Lower lobe of right lung (tissue), 2 donors: ENCODE measurements at regions not wholly inside any gene's neighbourhood (a gene's known extent, or its start where the extent isn't known, plus 50 kb on each side); places are given as distances from the start of the nearest gene placed in this dataset.

Source experiments
- ATAC-seq, 2 donors: fragments of 200-7000 bp; cut with Tn5 transposase; one replicate each; pipeline ENCODE4 v1.9.1; 2020 to 2022; ENCODE audit warnings: mild to moderate bottlenecking in 2 of 2, moderate library complexity in 2 of 2
- DNase-seq: peaks from one replicate; pipeline ENCODE4 v3.0.0-alpha.2; 2020
- H3K27ac ChIP-seq: fragments of 200-600 bp; one replicate; pipeline ENCODE4 v1.8.0; 2022
- H3K27me3 ChIP-seq: fragments of 200-600 bp; one replicate; pipeline ENCODE4 v1.8.0; 2022; ENCODE audit warnings: low read depth
- H3K36me3 ChIP-seq: fragments of 200-600 bp; one replicate; pipeline ENCODE4 v1.8.0; 2022; ENCODE audit warnings: mild to moderate bottlenecking
- H3K4me1 ChIP-seq: fragments of 200-600 bp; one replicate; pipeline ENCODE4 v1.8.0; 2022
- H3K4me3 ChIP-seq: fragments of 200-600 bp; one replicate; pipeline ENCODE4 v1.8.0; 2022; ENCODE audit warnings: mild to moderate bottlenecking
- H3K9me3 ChIP-seq: fragments of 200-600 bp; one replicate; pipeline ENCODE4 v1.8.0; 2022
- CTCF ChIP-seq: fragments of 200-600 bp; IDR thresholded peaks from one replicate; pipeline ENCODE4 v1.8.0; 2022; ENCODE audit warnings: antibody characterized with exemption, mild to moderate bottlenecking
- intact Hi-C: fragments of 100-400 bp; cut with DNase I; formaldehyde crosslinking; loops from one replicate; pipeline ENCODE4 v1.11.0; 2022
- donor health status: DM: no; HTN: yes; CAD: no; lungs with severe emphysema.

DNA sequence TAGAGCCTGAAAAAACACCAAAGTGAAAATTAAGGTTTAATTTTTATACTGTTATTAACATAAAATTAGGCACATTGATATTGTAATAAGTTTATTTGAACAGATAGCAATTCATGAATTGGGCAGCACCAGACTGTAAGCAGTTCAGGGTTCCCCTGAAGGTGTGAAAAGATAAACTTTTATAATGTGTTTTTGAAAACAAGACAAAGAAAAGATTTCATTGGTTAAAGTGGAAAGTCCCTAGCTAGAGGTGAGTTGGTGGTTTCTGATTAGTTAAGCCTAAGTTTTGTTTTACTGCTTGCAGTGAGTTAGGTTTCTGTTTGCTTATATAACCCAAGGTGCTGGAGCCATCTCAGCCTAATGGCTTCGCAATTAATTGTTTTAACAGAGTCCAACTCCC is 96.5 kb upstream of the RPS23 start:
- intact Hi-C loops, result no loop called here
- no peaks in the 10 kb centered on the region for H3K36me3 ChIP-seq
- no peak for TF ChIP-seq CTCF
- DNase-seq (no peak), ATAC-seq (no peak)
- no peaks in the 10 kb centered on the region for H3K27me3 ChIP-seq
- peaks cover 4% of the 10 kb centered on the region for H3K9me3 ChIP-seq
- no peak overlapping the region for H3K27ac ChIP-seq
- no peak overlapping the region for H3K4me3 ChIP-seq
- no peaks in the 10 kb centered on the region for H3K4me1 ChIP-seq

- Histone ChIP-seq H3K27ac (no peak overlapping the region), H3K9me3 (no peaks in the 10 kb centered on the region), H3K36me3 (no peaks in the 10 kb centered on the region), H3K27me3 (no peaks in the 10 kb centered on the region), H3K4me3 (no peak overlapping the region), H3K4me1 (no peaks in the 10 kb centered on the region)
- no peak for DNase-seq
- no peak for TF ChIP-seq CTCF
- intact Hi-C loops, result no loop called here
- ATAC-seq, result no peak
These were observed 89.8 kb upstream of the RPS23 start for GRCh38 chr5:82367930-82368329.

- ATAC-seq (peak; percentile 69 to 77), DNase-seq (no peak)
- H3K27ac ChIP-seq, result no peak overlapping the region
- H3K9me3 ChIP-seq, result no peaks in the 10 kb centered on the region
- no peaks in the 10 kb centered on the region for H3K36me3 ChIP-seq
- no peaks in the 10 kb centered on the region for H3K4me1 ChIP-seq
- no peaks in the 10 kb centered on the region for H3K27me3 ChIP-seq
- H3K4me3 ChIP-seq, result no peak overlapping the region
- TF ChIP-seq CTCF, result no peak
- intact Hi-C loops, result no loop called here
These were observed 87.6 kb upstream of the RPS23 start for GRCh38 chr5:82365744-82366228.

DNA sequence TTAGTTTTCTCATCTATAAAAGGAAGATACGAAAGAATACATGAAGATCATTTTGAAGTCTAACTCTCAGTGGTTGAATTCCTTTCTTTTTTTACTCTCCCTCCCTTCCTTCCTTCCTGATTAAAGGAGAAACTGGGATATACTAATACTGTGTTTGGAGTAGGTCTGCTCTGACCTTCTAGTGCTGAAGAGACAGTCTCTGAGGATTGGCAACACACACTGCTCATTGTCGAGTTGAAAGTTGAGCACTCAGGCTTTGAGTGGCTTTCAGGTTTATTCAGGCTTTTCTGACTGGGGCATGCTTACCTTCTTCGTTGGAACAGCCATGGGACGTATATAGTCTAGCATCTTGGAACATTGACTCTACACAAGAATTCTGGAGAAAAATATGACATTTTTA is 86.9 kb upstream of the RPS23 start:
- intact Hi-C loops, result no loop called here
- TF ChIP-seq CTCF, result no peak
- Histone ChIP-seq H3K9me3 (no peaks in the 10 kb centered on the region), H3K27me3 (no peaks in the 10 kb centered on the region), H3K4me3 (no peak overlapping the region), H3K36me3 (no peaks in the 10 kb centered on the region), H3K4me1 (no peaks in the 10 kb centered on the region), H3K27ac (no peak overlapping the region)
- peak; percentile 38 to 47 for ATAC-seq
- DNase-seq, result no peak

GRCh38 chr5:82364497-82364896 is 86.3 kb upstream of the RPS23 start:
- intact Hi-C loops, result no loop called here
- Histone ChIP-seq H3K27me3 (no peaks in the 10 kb centered on the region), H3K36me3 (no peaks in the 10 kb centered on the region), H3K27ac (no peak overlapping the region), H3K4me1 (no peaks in the 10 kb centered on the region), H3K4me3 (no peak overlapping the region), H3K9me3 (no peaks in the 10 kb centered on the region)
- no peak for DNase-seq
- peak; percentile 75 to 89 for ATAC-seq
- peak; percentile 48 for TF ChIP-seq CTCF

DNA sequence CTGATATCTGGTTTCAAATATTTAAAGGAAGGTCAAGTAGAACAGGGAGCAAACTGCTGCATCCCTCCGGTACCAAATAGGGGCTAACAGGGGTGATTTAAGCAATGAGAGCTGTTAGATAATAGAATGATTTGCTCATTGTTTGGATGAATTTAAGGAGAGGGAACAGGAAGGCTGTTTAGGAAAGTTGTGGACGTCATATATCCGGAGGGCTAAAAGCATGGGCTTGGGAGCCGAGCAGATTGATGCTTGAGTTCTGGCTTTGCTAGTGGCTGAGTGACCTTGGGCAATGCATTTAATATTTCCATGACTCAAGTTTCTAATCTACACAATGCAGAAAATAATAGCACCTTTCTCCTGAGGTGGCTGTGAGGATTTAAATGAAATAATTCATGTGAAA is 85.4 kb upstream of the RPS23 start:
- Histone ChIP-seq H3K36me3 (no peaks in the 10 kb centered on the region), H3K27ac (no peak overlapping the region), H3K27me3 (no peaks in the 10 kb centered on the region), H3K4me3 (no peak overlapping the region), H3K4me1 (no peaks in the 10 kb centered on the region), H3K9me3 (no peaks in the 10 kb centered on the region)
- intact Hi-C loops, result no loop called here
- DNase-seq, result no peak
- TF ChIP-seq CTCF, result no peak
- ATAC-seq, result no peak
